ENCODE measurements at regions not wholly inside any gene's neighbourhood (a gene's known extent, or its start where the extent isn't known, plus 50 kb on each side); places are given as distances from the start of the nearest gene placed in this dataset.
"Not testable (repeated sequence)": the region's sequence is repeated elsewhere in the genome, so short reads cannot be mapped to it uniquely, and the experiment has no call there.

DNA sequence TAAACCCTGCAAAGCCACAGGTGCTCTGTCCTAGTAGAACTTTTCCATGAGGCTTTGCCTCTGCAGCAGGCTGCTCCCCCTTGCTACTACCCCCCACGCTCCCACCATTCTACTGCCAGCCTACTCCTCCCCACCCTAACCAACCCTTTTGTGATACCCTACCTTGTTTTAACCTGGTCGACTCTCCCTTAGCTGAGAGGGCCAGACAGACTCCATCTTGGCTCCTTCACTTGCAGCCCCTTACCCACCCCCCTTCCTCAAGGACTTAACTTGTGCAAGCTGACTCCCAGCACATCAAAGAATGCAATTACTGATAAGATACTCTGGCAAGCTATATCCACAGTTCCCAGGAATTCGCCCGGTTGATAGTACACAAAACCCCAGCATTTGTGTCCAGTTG, 267.9 kb downstream of the POTED start:
- TF ChIP-seq POLR2A (IDR thresholded peaks at IDR 0.05) = not testable (repeated sequence)
- TF ChIP-seq, protein P1, sequence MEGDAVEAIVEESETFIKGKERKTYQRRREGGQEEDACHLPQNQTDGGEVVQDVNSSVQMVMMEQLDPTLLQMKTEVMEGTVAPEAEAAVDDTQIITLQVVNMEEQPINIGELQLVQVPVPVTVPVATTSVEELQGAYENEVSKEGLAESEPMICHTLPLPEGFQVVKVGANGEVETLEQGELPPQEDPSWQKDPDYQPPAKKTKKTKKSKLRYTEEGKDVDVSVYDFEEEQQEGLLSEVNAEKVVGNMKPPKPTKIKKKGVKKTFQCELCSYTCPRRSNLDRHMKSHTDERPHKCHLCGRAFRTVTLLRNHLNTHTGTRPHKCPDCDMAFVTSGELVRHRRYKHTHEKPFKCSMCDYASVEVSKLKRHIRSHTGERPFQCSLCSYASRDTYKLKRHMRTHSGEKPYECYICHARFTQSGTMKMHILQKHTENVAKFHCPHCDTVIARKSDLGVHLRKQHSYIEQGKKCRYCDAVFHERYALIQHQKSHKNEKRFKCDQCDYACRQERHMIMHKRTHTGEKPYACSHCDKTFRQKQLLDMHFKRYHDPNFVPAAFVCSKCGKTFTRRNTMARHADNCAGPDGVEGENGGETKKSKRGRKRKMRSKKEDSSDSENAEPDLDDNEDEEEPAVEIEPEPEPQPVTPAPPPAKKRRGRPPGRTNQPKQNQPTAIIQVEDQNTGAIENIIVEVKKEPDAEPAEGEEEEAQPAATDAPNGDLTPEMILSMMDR (IDR thresholded peaks at IDR 0.05) = not testable (repeated sequence)
